Tibial nerve (tissue), 4 donors: ENCODE measurements at regions not wholly inside any gene's neighbourhood (a gene's known extent, or its start where the extent isn't known, plus 50 kb on each side); places are given as distances from the start of the nearest gene placed in this dataset.
"Not testable (repeated sequence)": the region's sequence is repeated elsewhere in the genome, so short reads cannot be mapped to it uniquely, and the experiment has no call there.

Experiments
- EP300 ChIP-seq, 2 donors: sonication (generic); formaldehyde crosslinking; IDR thresholded peaks; one replicate each; pipeline ENCODE4 v1.6.1; 2017; ENCODE audit warnings: antibody characterized with exemption in 2 of 2, mild to moderate bottlenecking in 1 of 2
- TF ChIP-seq, protein P1 (sequence below), 5 experiments: fragments of 200-600 bp in 3 of 5; fragments of 450-650 bp in 2 of 5; sonication (generic) in 3 of 5; IDR thresholded peaks; one replicate each; pipeline ENCODE4 v1.5.1; 2016 to 2019; ENCODE audit warnings: antibody characterized with exemption in 5 of 5, mild to moderate bottlenecking in 3 of 5, moderate library complexity in 2 of 5

DNA sequence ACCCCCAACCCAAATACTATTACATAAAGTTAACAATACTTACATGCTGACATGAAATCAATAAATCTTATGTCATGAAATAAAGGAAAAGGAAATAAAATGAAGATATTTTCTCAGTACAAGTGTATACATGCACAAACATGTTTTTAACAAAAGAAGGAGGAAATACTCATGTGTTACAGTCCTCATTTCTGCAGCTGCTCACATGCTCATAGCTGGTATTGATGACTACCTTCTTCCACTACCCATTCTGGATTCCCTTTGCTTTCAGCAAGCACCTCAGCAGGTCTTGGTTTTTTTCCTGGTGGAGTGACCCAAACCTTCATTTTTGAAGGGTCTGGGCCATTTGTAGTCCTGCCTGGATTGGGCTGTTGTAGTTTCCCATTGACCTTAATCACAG, 278.5 kb downstream of the SPRY2 start:
- TF ChIP-seq, protein P1, sequence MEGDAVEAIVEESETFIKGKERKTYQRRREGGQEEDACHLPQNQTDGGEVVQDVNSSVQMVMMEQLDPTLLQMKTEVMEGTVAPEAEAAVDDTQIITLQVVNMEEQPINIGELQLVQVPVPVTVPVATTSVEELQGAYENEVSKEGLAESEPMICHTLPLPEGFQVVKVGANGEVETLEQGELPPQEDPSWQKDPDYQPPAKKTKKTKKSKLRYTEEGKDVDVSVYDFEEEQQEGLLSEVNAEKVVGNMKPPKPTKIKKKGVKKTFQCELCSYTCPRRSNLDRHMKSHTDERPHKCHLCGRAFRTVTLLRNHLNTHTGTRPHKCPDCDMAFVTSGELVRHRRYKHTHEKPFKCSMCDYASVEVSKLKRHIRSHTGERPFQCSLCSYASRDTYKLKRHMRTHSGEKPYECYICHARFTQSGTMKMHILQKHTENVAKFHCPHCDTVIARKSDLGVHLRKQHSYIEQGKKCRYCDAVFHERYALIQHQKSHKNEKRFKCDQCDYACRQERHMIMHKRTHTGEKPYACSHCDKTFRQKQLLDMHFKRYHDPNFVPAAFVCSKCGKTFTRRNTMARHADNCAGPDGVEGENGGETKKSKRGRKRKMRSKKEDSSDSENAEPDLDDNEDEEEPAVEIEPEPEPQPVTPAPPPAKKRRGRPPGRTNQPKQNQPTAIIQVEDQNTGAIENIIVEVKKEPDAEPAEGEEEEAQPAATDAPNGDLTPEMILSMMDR (IDR thresholded peaks at IDR 0.05) = not testable (repeated sequence)
- not testable (repeated sequence) for TF ChIP-seq EP300 (IDR thresholded peaks at IDR 0.05)
